NCI-H2196 treated with DMSO at 0.1 percent for 48 hours (cell line): ENCODE measurements at regions not wholly inside any gene's neighbourhood (a gene's known extent, or its start where the extent isn't known, plus 50 kb on each side); places are given as distances from the start of the nearest gene placed in this dataset.
A peak's percentile ranks its signal among the peaks of the same experiment; 100 is the strongest.

ENCODE experiments used
- DNase-seq: peaks from one replicate; lab custom pipeline; 2025; ENCODE audit not compliant: unreplicated experiment; lab: John Stamatoyannopoulos, UW

- no peak for DNase-seq
Observed at GRCh38 chr18:45168866-45169600, 446.2 kb upstream of the SLC14A2 start.

DNA sequence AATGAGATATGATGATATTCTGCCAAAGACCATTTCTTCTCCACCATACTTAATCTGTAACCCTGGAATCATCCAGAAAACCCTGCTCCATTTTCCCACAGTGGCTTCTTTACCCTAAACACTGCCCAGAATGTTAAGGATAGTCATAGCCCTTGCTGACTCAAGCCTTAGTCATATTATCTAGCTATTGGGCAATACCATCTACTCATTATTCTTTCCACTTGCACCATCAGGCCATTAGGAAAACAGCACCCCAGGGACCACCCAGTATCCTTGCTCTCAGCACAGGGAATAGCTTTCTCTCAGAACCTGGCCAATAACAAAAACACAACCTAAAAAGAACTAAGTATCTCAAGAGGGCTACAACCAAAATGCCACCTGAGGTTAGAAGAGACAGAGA is 445.7 kb upstream of the SLC14A2 start:
- no peak for DNase-seq

GRCh38 chr18:45171679-45172191 is 443.5 kb upstream of the SLC14A2 start:
- no peak for DNase-seq

DNA sequence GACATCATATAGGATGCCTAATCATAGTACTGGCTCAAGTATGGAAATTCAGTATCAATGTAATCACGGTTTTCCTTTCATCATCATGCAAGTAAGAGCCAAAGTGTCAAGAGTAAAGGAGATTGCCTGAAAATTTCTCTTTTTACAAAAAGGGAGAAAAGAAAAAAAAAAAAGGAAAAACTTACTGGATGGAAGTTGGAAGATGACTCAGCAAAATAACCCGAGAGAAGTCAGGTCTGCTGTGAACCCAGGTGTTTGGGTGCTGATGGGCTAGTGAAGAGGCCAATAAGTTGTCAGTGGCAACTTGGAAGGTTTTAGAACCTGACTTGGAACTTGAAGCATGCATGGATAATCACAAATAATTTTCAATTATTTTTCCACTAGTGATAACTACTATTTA is 441.9 kb upstream of the SLC14A2 start:
- DNase-seq = no peak

DNA sequence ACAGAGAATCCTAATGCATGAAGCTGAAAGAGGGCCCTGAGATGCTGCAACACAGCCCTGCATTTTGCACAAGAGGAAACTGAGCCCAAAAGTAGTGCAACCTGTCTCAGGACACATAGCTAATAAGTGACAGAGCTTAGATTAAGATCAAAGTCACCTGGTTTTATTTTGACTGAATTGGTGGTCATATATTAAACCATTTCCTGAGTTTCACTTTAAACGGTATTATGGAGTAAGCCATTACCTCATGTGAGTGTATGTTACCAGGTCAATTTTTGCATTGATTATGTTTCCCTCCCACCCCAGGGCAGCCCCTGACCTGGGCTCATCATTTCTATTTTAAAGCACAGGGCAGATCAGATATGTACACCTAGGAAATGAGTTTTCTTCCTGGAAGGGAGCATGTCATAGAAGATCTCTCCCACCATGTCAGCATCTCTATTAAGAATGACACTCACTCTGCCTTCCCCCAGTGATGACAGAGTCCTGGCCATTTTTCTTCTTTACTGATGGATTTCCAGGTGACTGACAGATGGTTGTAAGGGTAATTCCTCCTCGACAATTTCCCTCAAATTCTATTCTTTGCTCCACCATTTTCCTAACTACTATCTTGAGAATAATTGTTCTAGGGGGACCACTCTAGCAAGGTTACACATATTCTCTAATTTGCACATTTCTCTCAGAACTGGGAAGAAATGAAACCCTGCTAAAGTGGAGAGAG is 441.3 kb upstream of the SLC14A2 start:
- no peak for DNase-seq

GRCh38 chr18:45174629-45175136 is 440.6 kb upstream of the SLC14A2 start:
- DNase-seq = no peak

- no peak for DNase-seq
Observed at GRCh38 chr18:45175511-45175910, 439.8 kb upstream of the SLC14A2 start.

DNA sequence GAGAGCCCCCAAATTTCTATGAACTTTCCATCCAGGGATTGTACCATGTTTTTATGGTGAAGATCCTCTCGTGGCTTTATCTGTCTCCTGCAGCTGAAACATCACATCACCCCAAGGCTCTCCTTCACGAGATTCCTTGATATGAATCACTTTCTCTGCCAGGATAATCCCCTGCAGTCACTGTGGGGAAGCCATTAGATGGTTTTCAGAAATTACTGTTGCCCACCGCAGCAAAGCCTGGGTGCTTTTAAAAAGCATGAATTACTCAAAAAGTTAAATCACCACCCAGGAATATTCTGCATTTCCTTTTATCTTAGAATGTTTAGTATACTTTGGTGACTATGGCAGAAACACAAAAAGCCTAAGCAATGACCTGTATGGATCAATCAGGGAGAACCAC is 428.4 kb upstream of the SLC14A2 start:
- no peak for DNase-seq

GRCh38 chr18:45191795-45192194 is 423.5 kb upstream of the SLC14A2 start:
- DNase-seq = no peak

- DNase-seq = no peak
Observed at GRCh38 chr18:45197526-45197970, 417.7 kb upstream of the SLC14A2 start.

DNA sequence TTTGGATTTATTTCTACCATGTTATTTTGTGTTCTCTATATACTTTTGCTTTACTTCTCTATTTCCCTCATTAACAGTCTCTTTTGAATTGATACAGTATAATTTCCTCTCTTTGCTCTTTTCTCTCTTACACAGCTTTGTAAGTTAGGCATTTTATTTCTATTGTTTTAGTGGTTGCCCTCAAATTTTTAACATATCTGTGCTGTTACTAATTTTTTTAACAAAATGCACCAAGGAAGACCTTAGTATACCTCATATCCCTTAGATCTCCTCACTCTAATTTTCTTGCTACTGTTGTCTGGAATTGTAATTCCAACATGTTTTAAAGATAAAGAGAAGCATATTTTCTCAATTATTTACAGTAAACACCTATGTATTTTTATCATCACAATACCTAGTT is 416.8 kb upstream of the SLC14A2 start:
- DNase-seq = no peak

- no peak for DNase-seq
Observed at GRCh38 chr18:45201029-45201428, 414.2 kb upstream of the SLC14A2 start.

DNA sequence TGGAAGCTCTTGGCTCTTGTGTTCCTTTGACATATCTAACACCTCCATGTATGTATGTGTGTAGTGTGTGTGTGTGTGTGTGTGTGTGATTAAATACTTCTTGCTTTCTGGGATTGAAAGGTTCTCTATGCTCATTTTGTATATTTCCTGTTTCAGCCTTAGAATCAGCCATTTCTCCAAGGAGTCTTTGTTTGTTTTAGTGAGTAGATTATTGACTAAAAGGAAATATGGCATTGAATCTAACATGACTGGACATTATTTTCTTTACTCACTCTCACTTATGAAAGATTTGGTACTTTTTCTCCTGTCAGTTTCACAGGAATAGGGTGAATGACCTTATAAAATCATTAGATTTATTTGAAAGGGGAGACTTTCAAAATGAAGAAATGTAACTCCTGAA is 413.8 kb upstream of the SLC14A2 start:
- no peak for DNase-seq

GRCh38 chr18:45202061-45202460 is 413.2 kb upstream of the SLC14A2 start:
- DNase-seq = no peak

- no peak for DNase-seq
Observed at GRCh38 chr18:45203677-45204076, 411.6 kb upstream of the SLC14A2 start.

DNA sequence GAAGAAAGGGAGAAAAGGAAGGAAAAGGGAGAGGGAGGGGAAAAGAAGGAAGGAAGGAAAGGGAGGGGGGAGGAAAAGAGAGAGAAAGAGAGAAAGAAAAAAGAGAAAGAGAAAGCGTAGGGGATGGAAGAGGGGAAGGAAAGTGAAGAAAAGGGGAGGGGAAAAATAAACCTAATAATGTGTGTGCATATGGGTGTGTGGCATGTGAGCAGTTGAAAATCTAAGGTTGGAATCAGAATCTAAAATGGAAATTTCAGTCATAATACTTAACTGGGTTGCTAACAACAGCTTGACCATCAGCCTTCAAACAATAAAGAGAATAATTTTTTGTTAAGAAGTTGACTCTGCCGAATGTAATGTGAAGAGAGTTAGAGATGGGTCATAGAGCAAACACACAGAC is 407.9 kb upstream of the SLC14A2 start:
- no peak for DNase-seq

GRCh38 chr18:45208164-45208563 is 407.1 kb upstream of the SLC14A2 start:
- no peak for DNase-seq

GRCh38 chr18:45212181-45213039 is 402.9 kb upstream of the SLC14A2 start:
- DNase-seq = peak; percentile 37

GRCh38 chr18:45213040-45213333 is 402.3 kb upstream of the SLC14A2 start:
- DNase-seq = no peak

GRCh38 chr18:45218436-45218835 is 396.8 kb upstream of the SLC14A2 start:
- no peak for DNase-seq

GRCh38 chr18:45221363-45221762 is 393.9 kb upstream of the SLC14A2 start:
- no peak for DNase-seq
